H1 (cell line): ENCODE measurements at regions not wholly inside any gene's neighbourhood (a gene's known extent, or its start where the extent isn't known, plus 50 kb on each side); places are given as distances from the start of the nearest gene placed in this dataset.

Experiments used
- CTCF ChIA-PET: fragments of 300-600 bp; sonication (Branson Sonifier 250); formaldehyde crosslinking; loops from one replicate; lab custom pipeline; 2021; ENCODE audit not compliant: partially characterized antibody; lab: Charles Lee
- POLR2A ChIA-PET: fragments of 300-600 bp; sonication (Branson Sonifier 250); formaldehyde crosslinking; loops from one replicate; lab custom pipeline; 2021; ENCODE audit warnings: inconsistent platforms; ENCODE audit not compliant: partially characterized antibody; lab: Charles Lee
- DNase-seq, 2 experiments: peaks; one replicate each; pipeline versions ENCODE4 v3.0.0 to v3.0.0-alpha.2; 2010 to 2022; ENCODE audit warnings: low spot score in 2 of 2, low read depth in 1 of 2, mixed read lengths in 1 of 2
- FAIRE-seq: peaks from 2 replicates; lab custom pipeline; 2011; peaks lifted over from hg19 to GRCh38; lab: Jason Lieb, UNC
- H2AFZ ChIP-seq: 2 replicates; pipeline ENCODE4 v1.8.1; 2012; ENCODE audit warnings: low read length, inconsistent platforms
- H2AK5ac ChIP-seq: 2 replicates; pipeline ENCODE4 v1.6.1; 2013; ENCODE audit warnings: low read depth, low read length
- H2BK120ac ChIP-seq: replicated peaks from 2 replicates; pipeline ENCODE3; 2013; ENCODE audit warnings: low read depth, low read length, inconsistent platforms
- H2BK12ac ChIP-seq: 2 replicates; pipeline ENCODE4 v1.6.1; 2013; ENCODE audit warnings: low read depth, low read length
- H2BK15ac ChIP-seq: 2 replicates; pipeline ENCODE4 v1.6.1; 2013; ENCODE audit warnings: low read length
- H2BK20ac ChIP-seq: 2 replicates; pipeline ENCODE4 v1.6.1; 2013; ENCODE audit warnings: low read length
- H2BK5ac ChIP-seq: 2 replicates; pipeline ENCODE4 v1.6.1; 2013; ENCODE audit warnings: low read depth, low read length
- H3K14ac ChIP-seq: 2 replicates; pipeline ENCODE4 v1.6.1; 2013; ENCODE audit warnings: inconsistent platforms; ENCODE audit not compliant: insufficient read length
- H3K18ac ChIP-seq: 2 replicates; pipeline ENCODE4 v1.6.1; 2013; ENCODE audit warnings: low read length; ENCODE audit errors: extremely low read depth
- H3K23ac ChIP-seq: 2 replicates; pipeline ENCODE4 v1.6.1; 2013; ENCODE audit warnings: inconsistent platforms; ENCODE audit not compliant: insufficient read length
- H3K23me2 ChIP-seq: 2 replicates; pipeline ENCODE4 v1.6.1; 2013; ENCODE audit warnings: low read depth, low read length
- H3K27ac ChIP-seq: 2 replicates; pipeline ENCODE4 v1.6.1; 2011; ENCODE audit warnings: low read depth, low read length, inconsistent platforms
- H3K27me3 ChIP-seq, 4 experiments: replicated peaks in 1 of 4; 1 replicate in 1 of 4; 2 replicates in 3 of 4; pipeline versions ENCODE4 v1.6.1 to v1.8.1; 2011 to 2013; ENCODE audit warnings: low read length in 3 of 4, mild to moderate bottlenecking in 3 of 4, inconsistent platforms in 2 of 4, mixed read lengths in 2 of 4, moderate library complexity in 1 of 4; ENCODE audit not compliant: control insufficient read depth in 3 of 4, insufficient read depth in 3 of 4; ENCODE audit errors: extremely low read depth in 1 of 4
- H3K36me3 ChIP-seq, 4 experiments: 2 replicates each; pipeline versions ENCODE4 v1.6.1 to v1.8.1; 2011 to 2013; ENCODE audit warnings: mild to moderate bottlenecking in 4 of 4, low read length in 3 of 4, moderate library complexity in 2 of 4, control low read depth in 1 of 4, inconsistent platforms in 1 of 4; ENCODE audit not compliant: insufficient read depth in 4 of 4, control insufficient read depth in 2 of 4
- H3K4ac ChIP-seq: replicated peaks from 2 replicates; pipeline ENCODE3; 2013; ENCODE audit warnings: low read length, low read depth, mixed read lengths, inconsistent platforms; ENCODE audit not compliant: insufficient read length
- H3K4me1 ChIP-seq, 4 experiments: replicated peaks in 1 of 4; 1 replicate in 1 of 4; 2 replicates in 3 of 4; pipeline versions ENCODE4 v1.6.1 to v1.8.1; 2011 to 2013; ENCODE audit warnings: low read length in 3 of 4, inconsistent platforms in 2 of 4, mixed read lengths in 1 of 4; ENCODE audit not compliant: insufficient read depth in 4 of 4, control insufficient read depth in 3 of 4
- H3K4me2 ChIP-seq, 2 experiments: 2 replicates each; pipeline versions ENCODE4 v1.6.1 to v1.8.1; 2011 to 2013; ENCODE audit warnings: low read depth in 2 of 2, low read length in 2 of 2, control low read depth in 1 of 2, inconsistent platforms in 1 of 2, mild to moderate bottlenecking in 1 of 2; ENCODE audit not compliant: insufficient read depth in 1 of 2
- H3K4me3 ChIP-seq, 4 experiments: fragments of 200-600, 300-600 bp in 1 of 4; sonication (generic), shearing (Covaris generic), sonication (Bioruptor Twin) in 1 of 4; 2 replicates each; pipeline versions ENCODE4 v1.5.1 to v1.8.1; 2011 to 2016; ENCODE audit warnings: low read length in 4 of 4, low read depth in 3 of 4, control low read depth in 2 of 4, inconsistent platforms in 2 of 4, mild to moderate bottlenecking in 2 of 4, mixed read lengths in 1 of 4, moderate library complexity in 1 of 4; ENCODE audit not compliant: insufficient read depth in 2 of 4; ENCODE audit errors: extremely low read depth in 1 of 4
- H3K56ac ChIP-seq: replicated peaks from 2 replicates; pipeline ENCODE3; 2013; ENCODE audit warnings: low read depth, mild to moderate bottlenecking, mixed read lengths, low read length, inconsistent platforms; ENCODE audit not compliant: insufficient read length
- H3K79me1 ChIP-seq: 2 replicates; pipeline ENCODE4 v1.6.1; 2013; ENCODE audit warnings: low read depth, low read length, control low read depth
- H3K79me2 ChIP-seq, 2 experiments: 2 replicates each; pipeline versions ENCODE4 v1.6.1 to v1.8.1; 2012 to 2013; ENCODE audit warnings: low read length in 2 of 2, mild to moderate bottlenecking in 2 of 2, inconsistent platforms in 1 of 2; ENCODE audit not compliant: insufficient read depth in 2 of 2, control insufficient read depth in 1 of 2
- H3K9ac ChIP-seq, 4 experiments: replicated peaks in 1 of 4; 1 replicate in 1 of 4; 2 replicates in 3 of 4; pipeline versions ENCODE4 v1.6.1 to v1.8.1; 2011 to 2013; ENCODE audit warnings: low read depth in 3 of 4, low read length in 3 of 4, control low read depth in 2 of 4, mild to moderate bottlenecking in 2 of 4, moderate library complexity in 2 of 4, inconsistent platforms in 1 of 4; ENCODE audit errors: extremely low read depth in 1 of 4
- H3K9me3 ChIP-seq, 2 experiments: 2 replicates each; pipeline versions ENCODE4 v1.6.1 to v1.8.1; 2012 to 2013; ENCODE audit warnings: mild to moderate bottlenecking in 2 of 2, moderate library complexity in 2 of 2, control low read depth in 1 of 2, inconsistent platforms in 1 of 2, low read depth in 1 of 2, low read length in 1 of 2, mixed read lengths in 1 of 2; ENCODE audit not compliant: insufficient read depth in 2 of 2
- H4K20me1 ChIP-seq, 2 experiments: replicated peaks in 1 of 2; 2 replicates each; pipeline versions ENCODE3 to v1.8.1; 2011 to 2013; ENCODE audit warnings: inconsistent platforms in 2 of 2, low read length in 2 of 2, mild to moderate bottlenecking in 1 of 2; ENCODE audit not compliant: insufficient read depth in 2 of 2, control insufficient read depth in 1 of 2
- H4K5ac ChIP-seq: 2 replicates; pipeline ENCODE4 v1.6.1; 2013; ENCODE audit warnings: low read length, low read depth, mixed read lengths, inconsistent platforms; ENCODE audit not compliant: insufficient read length
- H4K8ac ChIP-seq: 2 replicates; pipeline ENCODE4 v1.8.0; 2013; ENCODE audit warnings: mild to moderate bottlenecking, moderate library complexity, low read length, inconsistent platforms; ENCODE audit not compliant: insufficient read depth; ENCODE audit errors: extremely low read depth
- H4K91ac ChIP-seq: replicated peaks from 2 replicates; pipeline ENCODE3; 2013; ENCODE audit warnings: low read length, mixed read lengths, inconsistent platforms; ENCODE audit not compliant: insufficient read length
- JUN ChIP-seq: IDR thresholded peaks from 2 replicates; pipeline ENCODE4 v1.6.1; 2011; ENCODE audit warnings: low read depth, mild to moderate bottlenecking, improper control_type of control experiment, low read length

DNA sequence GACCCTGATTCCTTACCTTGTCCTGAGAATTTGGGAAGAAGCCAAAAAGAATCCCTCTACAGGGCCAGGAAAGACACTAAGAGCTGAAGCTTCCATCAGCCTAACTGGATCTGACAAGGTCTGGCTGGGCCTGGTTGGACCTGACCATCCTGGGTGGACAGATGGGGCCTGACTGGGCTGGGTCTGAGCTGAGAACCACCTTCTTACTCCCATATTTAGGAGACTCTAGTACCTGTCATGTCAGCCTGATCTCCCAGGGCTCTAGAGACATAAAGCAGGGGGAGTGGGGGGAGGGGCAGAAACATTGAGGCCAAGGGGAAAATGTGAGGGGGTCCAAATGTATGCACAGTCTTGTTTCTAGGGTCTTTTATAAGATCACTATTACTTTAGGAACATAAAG lies 129.9 kb downstream of the BUD13 start:
- CTCF ChIA-PET = interaction anchor here (0.6 to 6.7 kb wide), 29 partner anchors 9 to 1404 kb away, joined by 3 to 94 read pairs (median 11); no protein-coding TSS in a partner anchor
- no peak overlapping the region for H3K4me2 ChIP-seq
- H4K5ac ChIP-seq = no peak overlapping the region
- POLR2A ChIA-PET = interaction anchor here (1.1 kb wide), 1 partner anchor 45 kb away, joined by 3 read pairs; no protein-coding TSS in a partner anchor
- H2AK5ac ChIP-seq = no peak overlapping the region
- no peaks in the 10 kb centered on the region for H3K36me3 ChIP-seq
- H2BK15ac ChIP-seq = no peak overlapping the region
- no peak overlapping the region for H3K9ac ChIP-seq
- H3K27me3 ChIP-seq = 0 out of 7 replicates have a peak, but pooled peaks cover 0 to 3% (median 0%) of the 10 kb centered on the region in 4 experiments
- FAIRE-seq (no peak), DNase-seq (no peak)
- H3K79me2 ChIP-seq = no peaks in the 10 kb centered on the region
- H4K91ac ChIP-seq = no peak overlapping the region
- no peak overlapping the region for H3K23ac ChIP-seq
- no peak overlapping the region for H2BK120ac ChIP-seq
- H3K27ac ChIP-seq = no peak overlapping the region
- H3K4me3 ChIP-seq = no peak overlapping the region
- no peak overlapping the region for H2BK12ac ChIP-seq
- no peak overlapping the region for H3K4ac ChIP-seq
- H3K56ac ChIP-seq = no peak overlapping the region
- no peaks in the 10 kb centered on the region for H3K9me3 ChIP-seq
- H2BK20ac ChIP-seq = no peak overlapping the region
- H4K20me1 ChIP-seq = no peaks in the 10 kb centered on the region
- no peaks in the 10 kb centered on the region; the same call in 1 of the 2 replicates for H3K23me2 ChIP-seq
- H2BK5ac ChIP-seq = no peak overlapping the region
- H4K8ac ChIP-seq = no peak overlapping the region
- H2AFZ ChIP-seq = no peak overlapping the region
- no peak overlapping the region for H3K18ac ChIP-seq
- H3K79me1 ChIP-seq = no peaks in the 10 kb centered on the region
- no peak overlapping the region for H3K14ac ChIP-seq
- peaks cover 0 to 8% (median 2%) of the 10 kb centered on the region in 4 experiments; a peak in 4 of 7 replicates for H3K4me1 ChIP-seq
- TF ChIP-seq JUN = no peak
